OCI-LY7 (cell line): ENCODE measurements at regions not wholly inside any gene's neighbourhood (a gene's known extent, or its start where the extent isn't known, plus 50 kb on each side); places are given as distances from the start of the nearest gene placed in this dataset.

Experiments
- BruUV-seq: library from RNA; stranded (reverse); fragments of 400-500 nt; replicated peaks from 2 replicates; lab custom pipeline; 2021; lab: Mats Ljungman, UMichigan
- CTCF ChIA-PET: fragments of 300-600 bp; sonication (Branson Sonifier 250); formaldehyde crosslinking; loops from one replicate; lab custom pipeline; 2022; ENCODE audit warnings: antibody characterized with exemption; ENCODE audit not compliant: unreplicated experiment; lab: Charles Lee
- POLR2A ChIA-PET: fragments of 300-600 bp; sonication (Branson Sonifier 250); formaldehyde crosslinking; loops from one replicate; lab custom pipeline; 2022; ENCODE audit warnings: antibody characterized with exemption; lab: Charles Lee
- DNase-seq: peaks from one replicate; pipeline ENCODE4 v3.0.0-alpha.2; 2015; ENCODE audit warnings: low spot score
- H2AFZ ChIP-seq: fragments of 200-600 bp; sonication (generic), shearing (Covaris generic); 2 replicates; pipeline ENCODE4 v1.6.1; 2014; ENCODE audit warnings: mild to moderate bottlenecking, antibody characterized with exemption, low read length, moderate library complexity
- H3K27ac ChIP-seq: fragments of 200-600 bp; sonication (generic); 2 replicates; pipeline ENCODE4 v1.5.1; 2014; ENCODE audit warnings: mixed run types, low read depth, mild to moderate bottlenecking, moderate library complexity, low read length, inconsistent platforms; ENCODE audit not compliant: poor library complexity, severe bottlenecking
- H3K36me3 ChIP-seq: fragments of 200-600 bp; sonication (generic); 2 replicates; pipeline ENCODE4 v1.6.1; 2014; ENCODE audit warnings: mild to moderate bottlenecking, antibody characterized with exemption, low read length, moderate library complexity, mixed read lengths; ENCODE audit not compliant: insufficient read depth
- H3K4me1 ChIP-seq: fragments of 200-600 bp; sonication (generic); 2 replicates; pipeline ENCODE4 v1.5.1; 2014; ENCODE audit warnings: mild to moderate bottlenecking, low read length; ENCODE audit not compliant: insufficient read depth, poor library complexity, severe bottlenecking
- H3K4me2 ChIP-seq: fragments of 200-600 bp; sonication (generic); 2 replicates; pipeline ENCODE4 v1.6.1; 2014; ENCODE audit warnings: mild to moderate bottlenecking, low read length
- H3K4me3 ChIP-seq: fragments of 200-600 bp; sonication (generic); 2 replicates; pipeline ENCODE4 v1.5.1; 2014; ENCODE audit warnings: mild to moderate bottlenecking, low read depth, low read length; ENCODE audit not compliant: poor library complexity, severe bottlenecking
- H3K79me2 ChIP-seq: fragments of 200-600 bp; sonication (generic); 2 replicates; pipeline ENCODE4 v1.6.1; 2016; ENCODE audit warnings: low read depth, mild to moderate bottlenecking, low read length, moderate library complexity, mixed read lengths; ENCODE audit not compliant: insufficient read depth
- H3K9me2 ChIP-seq: fragments of 200-600 bp; sonication (generic); 2 replicates; pipeline ENCODE4 v1.6.1; 2016; ENCODE audit warnings: mild to moderate bottlenecking, low read length, mixed read lengths; ENCODE audit not compliant: insufficient read depth
- H3K9me3 ChIP-seq: fragments of 200-600 bp; sonication (generic); 2 replicates; pipeline ENCODE4 v1.6.1; 2014; ENCODE audit warnings: mild to moderate bottlenecking, mixed run types, low read length, mixed read lengths
- H4K20me1 ChIP-seq: fragments of 200-600 bp; sonication (generic); 2 replicates; pipeline ENCODE4 v1.6.1; 2014; ENCODE audit warnings: mild to moderate bottlenecking, antibody characterized with exemption, low read length, moderate library complexity, mixed read lengths; ENCODE audit not compliant: insufficient read depth
- CTCF ChIP-seq: fragments of 200-600 bp; sonication (generic); conservative IDR thresholded peaks from 2 replicates; pipeline ENCODE4 v1.5.1; 2014; ENCODE audit warnings: mild to moderate bottlenecking, antibody characterized with exemption, low read length, moderate library complexity, mixed read lengths
- EZH2phosphoT487 ChIP-seq: fragments of 200-600 bp; sonication (generic); IDR thresholded peaks from 2 replicates; pipeline ENCODE4 v1.6.1; 2018; ENCODE audit warnings: low read depth, borderline replicate concordance, mild to moderate bottlenecking, mixed run types, antibody characterized with exemption, low read length, moderate library complexity, mixed read lengths
- intact Hi-C: fragments of 100-400 bp; cut with micrococcal nuclease; formaldehyde crosslinking; loops from one replicate; pipeline ENCODE4 v1.10.0; 2022; ENCODE audit not compliant: unreplicated experiment

- Histone ChIP-seq H3K9me2 (no peaks in the 10 kb centered on the region), H2AFZ (no peak overlapping the region), H3K9me3 (no peaks in the 10 kb centered on the region), H3K4me2 (no peak overlapping the region), H4K20me1 (no peaks in the 10 kb centered on the region), H3K79me2 (no peaks in the 10 kb centered on the region), H3K27ac (no peak overlapping the region), H3K36me3 (no peaks in the 10 kb centered on the region), H3K4me3 (no peak overlapping the region), H3K4me1 (no peaks in the 10 kb centered on the region)
- CTCF ChIA-PET = no interaction called here
- POLR2A ChIA-PET = no interaction called here
- intact Hi-C loops = no loop called here
- DNase-seq = no peak
- no TSS peak for BruUV-seq
- no peak for TF ChIP-seq EZH2phosphoT487
- TF ChIP-seq CTCF = no peak
Measured at GRCh38 chr20:24084281-24084680, 95.7 kb upstream of the GGTLC1 start.

GRCh38 chr20:24081077-24081476 is 92.5 kb upstream of the GGTLC1 start:
- intact Hi-C loops = no loop called here
- H2AFZ ChIP-seq = no peak overlapping the region
- no peak for DNase-seq
- H3K36me3 ChIP-seq = no peaks in the 10 kb centered on the region
- TF ChIP-seq EZH2phosphoT487 (no peak), CTCF (no peak)
- POLR2A ChIA-PET = no interaction called here
- H3K4me3 ChIP-seq = no peak overlapping the region
- H3K9me2 ChIP-seq = no peaks in the 10 kb centered on the region
- no peak overlapping the region for H3K27ac ChIP-seq
- BruUV-seq = no TSS peak
- H3K9me3 ChIP-seq = no peaks in the 10 kb centered on the region
- H3K79me2 ChIP-seq = no peaks in the 10 kb centered on the region
- CTCF ChIA-PET = no interaction called here
- H4K20me1 ChIP-seq = no peaks in the 10 kb centered on the region
- no peak overlapping the region for H3K4me2 ChIP-seq
- H3K4me1 ChIP-seq = no peaks in the 10 kb centered on the region

GRCh38 chr20:24079661-24080412 is 91.3 kb upstream of the GGTLC1 start:
- Histone ChIP-seq H3K36me3 (no peaks in the 10 kb centered on the region), H3K4me2 (no peak overlapping the region), H3K27ac (no peak overlapping the region), H3K79me2 (no peaks in the 10 kb centered on the region), H4K20me1 (no peaks in the 10 kb centered on the region), H2AFZ (no peak overlapping the region), H3K9me2 (no peaks in the 10 kb centered on the region), H3K4me1 (no peaks in the 10 kb centered on the region), H3K4me3 (no peak overlapping the region), H3K9me3 (no peaks in the 10 kb centered on the region)
- BruUV-seq = no TSS peak
- TF ChIP-seq EZH2phosphoT487 = no peak
- no peak for TF ChIP-seq CTCF
- POLR2A ChIA-PET = no interaction called here
- no peak for DNase-seq
- CTCF ChIA-PET = no interaction called here
- intact Hi-C loops = no loop called here
